C4-2B (cell line): ENCODE measurements at regions not wholly inside any gene's neighbourhood (a gene's known extent, or its start where the extent isn't known, plus 50 kb on each side); places are given as distances from the start of the nearest gene placed in this dataset.

Experiments used
- H3K27ac ChIP-seq: fragments of 450-650 bp; 2 replicates; pipeline ENCODE4 v1.5.1; 2017
- CTCF ChIP-seq: fragments of 450-650 bp; conservative IDR thresholded peaks from 2 replicates; pipeline ENCODE4 v1.5.1; 2017; ENCODE audit warnings: mild to moderate bottlenecking
- ZFX ChIP-seq: fragments of 450-650 bp; IDR thresholded peaks from 2 replicates; pipeline ENCODE4 v1.6.1; 2017

- no peak overlapping the region for H3K27ac ChIP-seq
- TF ChIP-seq ZFX (no peak), CTCF (no peak)
These were observed 118.6 kb upstream of the IL12B start for GRCh38 chr5:159448841-159449407.

DNA sequence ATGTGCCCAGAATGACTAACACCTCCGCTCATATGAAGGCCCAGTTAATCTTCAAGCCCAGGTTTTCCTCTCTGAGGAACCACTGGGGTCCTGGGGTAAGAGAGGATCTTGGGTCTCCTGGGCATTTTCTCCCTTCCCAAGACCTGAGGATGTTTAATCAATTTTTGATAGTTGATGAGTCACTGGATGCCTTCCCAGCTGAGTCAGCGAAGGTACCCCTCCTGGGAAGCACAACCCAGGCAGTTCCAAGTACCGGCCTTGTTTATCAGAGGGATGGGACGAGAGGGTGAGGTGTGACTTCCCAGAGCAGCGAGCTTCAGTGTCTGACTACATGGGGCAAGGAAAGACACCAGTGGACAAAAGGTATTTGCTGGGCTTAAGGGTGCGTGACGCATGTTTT is 119.6 kb upstream of the IL12B start:
- no peak overlapping the region for H3K27ac ChIP-seq
- TF ChIP-seq ZFX (no peak), CTCF (no peak)

- no peak overlapping the region for H3K27ac ChIP-seq
- TF ChIP-seq CTCF (no peak), ZFX (no peak)
These were observed 120.1 kb upstream of the IL12B start for GRCh38 chr5:159450417-159450816.

- TF ChIP-seq CTCF (no peak), ZFX (no peak)
- no peak overlapping the region for H3K27ac ChIP-seq
These were observed 121.1 kb upstream of the IL12B start for GRCh38 chr5:159451197-159452052.

- H3K27ac ChIP-seq, result no peak overlapping the region
These were observed 122.3 kb upstream of the IL12B start for GRCh38 chr5:159452480-159453167.

GRCh38 chr5:159453209-159453608 is 122.9 kb upstream of the IL12B start:
- TF ChIP-seq ZFX, result no peak
- TF ChIP-seq CTCF, result no peak
- H3K27ac ChIP-seq, result no peak overlapping the region

More at GRCh38 chr5:159452480-159453167, 122.3 kb upstream of the IL12B start:
- TF ChIP-seq ZFX (no peak), CTCF (no peak)

- H3K27ac ChIP-seq, result no peak overlapping the region
- TF ChIP-seq ZFX (no peak), CTCF (no peak)
These were observed 126.0 kb upstream of the IL12B start for GRCh38 chr5:159456261-159456660.
